Esophagus muscularis mucosa (tissue), 3 donors: ENCODE measurements at regions not wholly inside any gene's neighbourhood (a gene's known extent, or its start where the extent isn't known, plus 50 kb on each side); places are given as distances from the start of the nearest gene placed in this dataset.

Experiments
- CTCF ChIP-seq, 3 experiments: fragments of 200-600 bp in 2 of 3; fragments of 450-650 bp in 1 of 3; sonication (generic) in 2 of 3; IDR thresholded peaks; one replicate each; pipeline ENCODE4 v1.5.1; 2017 to 2019; ENCODE audit warnings: antibody characterized with exemption in 3 of 3, mild to moderate bottlenecking in 2 of 3, moderate library complexity in 1 of 3
- POLR2AphosphoS5 ChIP-seq, 2 donors: sonication (generic); formaldehyde crosslinking; IDR thresholded peaks; one replicate each; pipeline ENCODE4 v1.6.1; 2017; ENCODE audit warnings: antibody characterized with exemption in 2 of 2

DNA sequence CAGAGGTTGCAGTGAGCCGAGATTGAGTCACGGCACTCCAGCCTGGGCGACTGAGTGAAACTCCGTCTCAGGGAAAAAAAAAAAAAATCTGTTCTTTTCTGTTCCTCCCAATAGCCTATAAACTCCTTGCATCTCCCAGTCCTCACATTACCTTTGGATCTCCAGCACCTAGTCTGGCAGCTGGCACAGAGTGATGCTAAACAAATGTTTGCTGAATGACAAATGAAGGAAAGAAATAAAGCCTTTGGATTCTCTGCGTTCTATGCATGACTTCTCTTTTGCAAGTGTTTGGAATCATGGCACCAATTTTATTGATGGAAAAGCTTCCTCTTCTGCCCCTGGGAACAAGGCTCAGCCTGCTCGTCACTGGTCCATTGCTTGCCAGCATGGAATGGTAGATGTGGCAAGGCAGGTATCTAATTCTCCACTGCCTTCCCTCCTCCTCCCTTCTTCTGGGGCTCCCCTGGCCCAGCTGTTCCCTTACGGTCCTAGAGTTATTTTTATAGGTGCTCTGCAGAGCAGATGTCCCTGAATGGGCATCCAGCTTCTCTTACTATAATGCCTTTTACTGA is 53.6 kb upstream of the FYN start:
- TF ChIP-seq POLR2AphosphoS5 (IDR thresholded peaks at IDR 0.05) (no peak), CTCF (IDR thresholded peaks at IDR 0.05) (no peak)
